IPS-15b (cell line): ENCODE measurements at regions not wholly inside any gene's neighbourhood (a gene's known extent, or its start where the extent isn't known, plus 50 kb on each side); places are given as distances from the start of the nearest gene placed in this dataset.

ENCODE experiments used
- H3K27me3 ChIP-seq: one replicate; pipeline ENCODE4 v1.6.1; 2013; ENCODE audit warnings: low read length; ENCODE audit not compliant: control insufficient read depth, insufficient read depth
- H3K36me3 ChIP-seq: one replicate; pipeline ENCODE4 v1.6.1; 2013; ENCODE audit warnings: low read length; ENCODE audit not compliant: control insufficient read depth, insufficient read depth
- H3K4me1 ChIP-seq: one replicate; pipeline ENCODE4 v1.6.1; 2013; ENCODE audit warnings: mild to moderate bottlenecking, low read length; ENCODE audit not compliant: control insufficient read depth, insufficient read depth
- H3K4me3 ChIP-seq: one replicate; pipeline ENCODE4 v1.5.1; 2013; ENCODE audit warnings: low read depth, low read length
- H3K9ac ChIP-seq: one replicate; pipeline ENCODE4 v1.6.1; 2013; ENCODE audit warnings: low read depth, mild to moderate bottlenecking, low read length
- H3K9me3 ChIP-seq: one replicate; pipeline ENCODE4 v1.6.1; 2013; ENCODE audit warnings: mild to moderate bottlenecking, low read length; ENCODE audit not compliant: control insufficient read depth, insufficient read depth

DNA sequence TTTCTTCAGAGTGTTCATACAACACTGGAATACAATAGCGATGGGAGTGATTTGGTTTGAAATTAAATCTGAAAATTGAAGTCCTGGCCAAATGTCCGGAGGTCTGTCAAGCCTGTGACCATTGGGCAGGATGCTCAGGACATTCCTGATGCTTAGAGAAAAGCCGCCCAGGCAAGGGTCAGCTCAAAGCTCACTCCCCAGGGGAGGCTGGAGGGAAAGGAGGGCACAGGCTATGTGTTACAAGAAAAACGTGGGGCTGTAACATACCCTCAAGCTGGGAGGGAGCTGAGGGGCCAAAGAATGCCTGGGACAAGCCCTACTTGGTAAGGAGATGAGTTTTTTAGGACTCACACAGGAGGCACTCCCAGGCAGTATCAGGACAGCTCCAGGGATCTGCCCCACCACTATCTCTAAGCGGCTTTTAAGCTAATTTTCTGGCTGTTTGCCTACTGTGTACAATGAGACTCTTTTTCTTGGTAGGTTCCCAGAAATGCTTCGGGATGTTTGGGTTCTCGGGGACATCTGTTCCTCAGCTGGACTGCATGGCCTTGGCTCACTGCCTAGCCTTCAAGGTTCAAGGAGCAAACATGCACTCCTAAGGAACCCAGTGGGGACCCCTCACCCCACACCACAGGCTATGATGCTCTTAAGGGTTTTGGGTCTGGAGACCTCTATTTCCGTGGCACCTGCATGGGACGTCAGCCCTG is 500.1 kb downstream of the BRD1 start:
- no peaks in the 10 kb centered on the region for H3K9me3 ChIP-seq
- no peak overlapping the region for H3K9ac ChIP-seq
- H3K4me3 ChIP-seq: no peak overlapping the region
- H3K27me3 ChIP-seq: no peaks in the 10 kb centered on the region
- H3K4me1 ChIP-seq: no peaks in the 10 kb centered on the region
- no peaks in the 10 kb centered on the region for H3K36me3 ChIP-seq

- H3K9ac ChIP-seq: no peak overlapping the region
- H3K9me3 ChIP-seq: no peaks in the 10 kb centered on the region
- H3K36me3 ChIP-seq: no peaks in the 10 kb centered on the region
- no peaks in the 10 kb centered on the region for H3K27me3 ChIP-seq
- H3K4me1 ChIP-seq: no peaks in the 10 kb centered on the region
- H3K4me3 ChIP-seq: no peak overlapping the region
Observed at GRCh38 chr22:49326558-49326957, 501.1 kb downstream of the BRD1 start.

GRCh38 chr22:49325531-49326395 is 501.9 kb downstream of the BRD1 start:
- Histone ChIP-seq H3K4me1 (no peaks in the 10 kb centered on the region), H3K36me3 (no peaks in the 10 kb centered on the region), H3K9me3 (no peaks in the 10 kb centered on the region), H3K27me3 (no peaks in the 10 kb centered on the region), H3K4me3 (no peak overlapping the region), H3K9ac (no peak overlapping the region)

GRCh38 chr22:49324527-49325491 is 502.9 kb downstream of the BRD1 start:
- H3K4me3 ChIP-seq: no peak overlapping the region
- H3K4me1 ChIP-seq: no peaks in the 10 kb centered on the region
- no peaks in the 10 kb centered on the region for H3K9me3 ChIP-seq
- H3K27me3 ChIP-seq: no peaks in the 10 kb centered on the region
- H3K9ac ChIP-seq: no peak overlapping the region
- H3K36me3 ChIP-seq: no peaks in the 10 kb centered on the region

- H3K9me3 ChIP-seq: no peaks in the 10 kb centered on the region
- H3K36me3 ChIP-seq: no peaks in the 10 kb centered on the region
- H3K9ac ChIP-seq: no peak overlapping the region
- H3K27me3 ChIP-seq: no peaks in the 10 kb centered on the region
- no peaks in the 10 kb centered on the region for H3K4me1 ChIP-seq
- no peak overlapping the region for H3K4me3 ChIP-seq
Observed at GRCh38 chr22:49323751-49324415, 503.8 kb downstream of the BRD1 start.

DNA sequence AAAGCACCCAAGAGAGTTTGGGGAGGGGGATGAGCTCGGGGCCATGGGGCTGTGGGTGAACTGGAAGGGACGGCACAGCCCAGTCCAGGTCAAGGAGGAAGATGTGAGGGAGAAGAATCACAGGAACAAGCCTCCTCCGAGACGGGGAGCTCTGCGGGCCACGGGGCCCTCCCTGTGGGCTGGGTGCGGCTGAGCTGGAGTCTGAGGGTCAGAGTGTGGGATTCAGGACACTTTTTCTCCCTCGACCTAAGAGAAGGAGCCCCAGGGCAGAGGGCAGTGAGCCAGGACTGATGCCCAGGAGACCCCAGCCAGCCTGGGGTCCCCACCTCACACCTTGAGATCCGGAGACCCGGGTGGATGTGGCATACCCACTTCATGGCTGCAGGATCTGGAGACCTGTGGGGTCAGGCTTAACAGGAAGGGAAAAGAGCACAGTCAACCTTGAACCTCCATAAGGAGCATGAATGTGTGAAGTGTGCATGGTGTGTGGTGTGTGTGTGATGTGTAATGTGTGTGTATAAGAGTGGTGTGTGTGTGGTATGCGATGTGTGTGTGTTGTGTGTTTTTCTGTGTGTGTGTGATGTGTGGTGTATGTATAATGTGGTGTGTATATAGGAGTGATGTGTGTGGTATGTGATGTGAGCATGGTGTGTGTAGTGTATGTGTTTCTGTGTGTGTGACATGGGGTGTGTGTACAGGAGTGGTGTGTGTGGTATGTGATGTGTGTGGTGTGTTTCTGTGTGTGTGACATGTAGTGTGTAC is 504.6 kb downstream of the BRD1 start:
- H3K4me3 ChIP-seq: no peak overlapping the region
- H3K36me3 ChIP-seq: no peaks in the 10 kb centered on the region
- H3K9ac ChIP-seq: no peak overlapping the region
- no peaks in the 10 kb centered on the region for H3K9me3 ChIP-seq
- no peaks in the 10 kb centered on the region for H3K4me1 ChIP-seq
- H3K27me3 ChIP-seq: no peaks in the 10 kb centered on the region

GRCh38 chr22:49322231-49322630 is 505.4 kb downstream of the BRD1 start:
- Histone ChIP-seq H3K27me3 (no peaks in the 10 kb centered on the region), H3K9me3 (no peaks in the 10 kb centered on the region), H3K9ac (no peak overlapping the region), H3K4me3 (no peak overlapping the region), H3K4me1 (no peaks in the 10 kb centered on the region), H3K36me3 (no peaks in the 10 kb centered on the region)

GRCh38 chr22:49321477-49322055 is 506.1 kb downstream of the BRD1 start:
- H3K9ac ChIP-seq: no peak overlapping the region
- H3K36me3 ChIP-seq: no peaks in the 10 kb centered on the region
- H3K4me3 ChIP-seq: no peak overlapping the region
- H3K9me3 ChIP-seq: no peaks in the 10 kb centered on the region
- no peaks in the 10 kb centered on the region for H3K27me3 ChIP-seq
- H3K4me1 ChIP-seq: no peaks in the 10 kb centered on the region

DNA sequence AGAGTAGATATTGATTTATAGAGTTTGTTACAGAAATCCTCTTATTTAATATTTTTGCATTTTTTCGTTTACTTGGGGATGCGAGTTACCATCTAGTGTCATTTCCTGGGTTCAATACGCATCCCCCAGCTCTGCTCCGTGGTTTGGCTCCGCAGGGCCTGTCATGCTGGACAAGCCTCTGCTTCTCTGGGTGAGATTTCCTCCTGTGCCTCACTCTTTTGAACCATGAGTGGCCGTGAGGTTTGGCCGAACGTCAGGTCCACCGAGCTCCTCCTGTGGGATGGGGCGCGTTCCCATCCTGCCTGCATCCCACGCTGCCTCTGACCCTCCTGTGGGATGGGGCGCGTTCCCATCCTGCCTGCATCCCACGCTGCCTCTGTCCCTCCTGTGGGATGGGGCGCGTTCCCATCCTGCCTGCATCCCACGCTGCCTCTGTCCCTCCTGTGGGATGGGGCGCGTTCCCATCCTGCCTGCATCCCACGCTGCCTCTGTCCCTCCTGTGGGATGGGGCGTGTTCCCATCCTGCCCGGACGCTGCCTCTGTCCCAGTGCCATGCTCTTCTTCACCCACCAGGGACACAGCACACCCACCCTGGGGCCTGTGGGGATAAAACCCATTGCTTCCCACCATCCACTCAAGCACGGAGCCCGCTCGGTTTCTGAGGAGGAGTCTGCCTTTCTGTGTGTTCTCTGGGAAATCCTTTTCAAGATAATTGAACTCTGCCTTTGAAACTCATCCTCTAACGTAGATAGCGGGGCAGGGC is 506.8 kb downstream of the BRD1 start:
- no peaks in the 10 kb centered on the region for H3K27me3 ChIP-seq
- H3K36me3 ChIP-seq: no peaks in the 10 kb centered on the region
- H3K4me1 ChIP-seq: no peaks in the 10 kb centered on the region
- no peak overlapping the region for H3K4me3 ChIP-seq
- H3K9ac ChIP-seq: no peak overlapping the region
- no peaks in the 10 kb centered on the region for H3K9me3 ChIP-seq

GRCh38 chr22:49317369-49317768 is 510.3 kb downstream of the BRD1 start:
- no peaks in the 10 kb centered on the region for H3K4me1 ChIP-seq
- no peak overlapping the region for H3K9ac ChIP-seq
- H3K9me3 ChIP-seq: no peaks in the 10 kb centered on the region
- no peaks in the 10 kb centered on the region for H3K27me3 ChIP-seq
- no peaks in the 10 kb centered on the region for H3K36me3 ChIP-seq
- H3K4me3 ChIP-seq: no peak overlapping the region
